Lower lobe of right lung (tissue), 2 donors: ENCODE measurements at regions not wholly inside any gene's neighbourhood (a gene's known extent, or its start where the extent isn't known, plus 50 kb on each side); places are given as distances from the start of the nearest gene placed in this dataset.
"Not testable (repeated sequence)": the region's sequence is repeated elsewhere in the genome, so short reads cannot be mapped to it uniquely, and the experiment has no call there.

Source experiments
- ATAC-seq, 2 donors: fragments of 200-7000 bp; cut with Tn5 transposase; one replicate each; pipeline ENCODE4 v1.9.1; 2020 to 2022; ENCODE audit warnings: mild to moderate bottlenecking in 2 of 2, moderate library complexity in 2 of 2
- DNase-seq: peaks from one replicate; pipeline ENCODE4 v3.0.0-alpha.2; 2020
- H3K27ac ChIP-seq: fragments of 200-600 bp; one replicate; pipeline ENCODE4 v1.8.0; 2022
- H3K27me3 ChIP-seq: fragments of 200-600 bp; one replicate; pipeline ENCODE4 v1.8.0; 2022; ENCODE audit warnings: low read depth
- H3K36me3 ChIP-seq: fragments of 200-600 bp; one replicate; pipeline ENCODE4 v1.8.0; 2022; ENCODE audit warnings: mild to moderate bottlenecking
- H3K4me1 ChIP-seq: fragments of 200-600 bp; one replicate; pipeline ENCODE4 v1.8.0; 2022
- H3K4me3 ChIP-seq: fragments of 200-600 bp; one replicate; pipeline ENCODE4 v1.8.0; 2022; ENCODE audit warnings: mild to moderate bottlenecking
- H3K9me3 ChIP-seq: fragments of 200-600 bp; one replicate; pipeline ENCODE4 v1.8.0; 2022
- intact Hi-C: fragments of 100-400 bp; cut with DNase I; formaldehyde crosslinking; loops from one replicate; pipeline ENCODE4 v1.11.0; 2022
- TF ChIP-seq, protein P1 (sequence below): fragments of 200-600 bp; IDR thresholded peaks from one replicate; pipeline ENCODE4 v1.8.0; 2022; ENCODE audit warnings: antibody characterized with exemption, mild to moderate bottlenecking
- donor health status: DM: no; HTN: yes; CAD: no; lungs with severe emphysema.

GRCh38 chr1:8121261-8122159 lies 95.4 kb upstream of the ERRFI1 start:
- intact Hi-C loops, result no loop called here
- TF ChIP-seq, protein P1, sequence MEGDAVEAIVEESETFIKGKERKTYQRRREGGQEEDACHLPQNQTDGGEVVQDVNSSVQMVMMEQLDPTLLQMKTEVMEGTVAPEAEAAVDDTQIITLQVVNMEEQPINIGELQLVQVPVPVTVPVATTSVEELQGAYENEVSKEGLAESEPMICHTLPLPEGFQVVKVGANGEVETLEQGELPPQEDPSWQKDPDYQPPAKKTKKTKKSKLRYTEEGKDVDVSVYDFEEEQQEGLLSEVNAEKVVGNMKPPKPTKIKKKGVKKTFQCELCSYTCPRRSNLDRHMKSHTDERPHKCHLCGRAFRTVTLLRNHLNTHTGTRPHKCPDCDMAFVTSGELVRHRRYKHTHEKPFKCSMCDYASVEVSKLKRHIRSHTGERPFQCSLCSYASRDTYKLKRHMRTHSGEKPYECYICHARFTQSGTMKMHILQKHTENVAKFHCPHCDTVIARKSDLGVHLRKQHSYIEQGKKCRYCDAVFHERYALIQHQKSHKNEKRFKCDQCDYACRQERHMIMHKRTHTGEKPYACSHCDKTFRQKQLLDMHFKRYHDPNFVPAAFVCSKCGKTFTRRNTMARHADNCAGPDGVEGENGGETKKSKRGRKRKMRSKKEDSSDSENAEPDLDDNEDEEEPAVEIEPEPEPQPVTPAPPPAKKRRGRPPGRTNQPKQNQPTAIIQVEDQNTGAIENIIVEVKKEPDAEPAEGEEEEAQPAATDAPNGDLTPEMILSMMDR, result no peak
- Histone ChIP-seq H3K27ac (peak overlapping the region; percentile 80), H3K9me3 (no peaks in the 10 kb centered on the region), H3K4me1 (peaks cover 48% of the 10 kb centered on the region), H3K4me3 (no peak overlapping the region), H3K27me3 (no peaks in the 10 kb centered on the region), H3K36me3 (no peaks in the 10 kb centered on the region)
- ATAC-seq (peak; percentile 89 to 95), DNase-seq (no peak)

DNA sequence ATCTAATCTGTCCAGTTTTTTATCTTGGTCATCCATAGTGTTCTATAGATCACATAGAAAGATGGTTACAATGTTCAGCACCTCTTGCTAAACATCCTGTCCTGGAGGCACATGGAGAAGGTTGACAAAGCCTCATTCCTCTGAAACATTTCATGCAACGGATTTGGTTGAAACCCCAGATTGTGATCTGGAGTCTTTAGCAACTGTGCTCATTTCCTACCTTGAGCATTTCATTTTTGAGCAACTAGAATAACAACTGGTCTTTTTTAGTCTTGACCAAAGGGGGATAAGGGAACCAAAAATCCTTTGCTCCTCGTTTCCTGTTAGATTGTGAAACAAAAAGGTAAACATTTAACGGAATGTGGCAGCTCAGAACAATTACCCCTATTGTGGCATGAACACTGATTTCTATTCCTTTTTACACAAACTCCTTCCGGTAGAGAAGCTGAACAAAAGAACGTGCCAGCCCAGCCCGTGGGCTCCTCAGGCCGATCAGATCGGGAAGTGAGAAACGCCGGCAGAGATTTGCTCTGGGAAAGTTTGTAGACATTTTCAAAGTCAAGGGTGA lies 94.7 kb upstream of the ERRFI1 start:
- Histone ChIP-seq H3K4me3 (no peak overlapping the region), H3K27ac (peak overlapping the region; percentile 80), H3K9me3 (no peaks in the 10 kb centered on the region), H3K4me1 (peaks cover 52% of the 10 kb centered on the region), H3K27me3 (no peaks in the 10 kb centered on the region), H3K36me3 (no peaks in the 10 kb centered on the region)
- TF ChIP-seq, protein P1, result no peak
- intact Hi-C loops, result no loop called here
- ATAC-seq (peak; percentile 61 to 63), DNase-seq (no peak)

GRCh38 chr1:8118736-8119135 lies 92.6 kb upstream of the ERRFI1 start:
- Histone ChIP-seq H3K27ac (peak overlapping the region; percentile 27), H3K4me1 (peaks cover 52% of the 10 kb centered on the region)
- H3K27me3 ChIP-seq, ATAC-seq, H3K4me3 ChIP-seq, intact Hi-C loops, DNase-seq, H3K36me3 ChIP-seq, H3K9me3 ChIP-seq: not testable (repeated sequence)

DNA sequence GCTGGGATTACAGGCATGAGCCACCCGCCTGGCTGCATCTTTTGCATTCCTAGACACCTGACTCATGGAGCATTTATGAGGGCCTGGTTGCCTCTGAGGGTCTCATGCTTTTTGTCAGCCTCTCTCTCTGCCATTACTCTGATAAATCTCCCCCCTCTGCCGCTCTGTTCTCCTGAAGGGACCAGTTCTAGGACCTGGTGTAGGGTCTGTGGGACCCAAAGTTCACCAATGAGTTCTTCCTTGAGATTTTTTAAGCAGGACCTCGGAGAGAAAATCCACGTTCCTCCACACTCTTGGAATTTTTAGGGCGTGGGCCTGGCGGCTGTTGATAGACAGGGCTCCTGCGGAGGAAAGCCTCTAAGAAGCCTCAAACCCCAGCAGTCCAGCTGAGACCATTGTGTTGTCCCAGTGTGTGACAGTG lies 91.9 kb upstream of the ERRFI1 start:
- TF ChIP-seq, protein P1, result no peak
- intact Hi-C loops, result no loop called here
- no peaks in the 10 kb centered on the region for H3K9me3 ChIP-seq
- peaks cover 52% of the 10 kb centered on the region for H3K4me1 ChIP-seq
- H3K27me3 ChIP-seq, result no peaks in the 10 kb centered on the region
- DNase-seq (no peak), ATAC-seq (no peak)
- peak overlapping the region; percentile 27 for H3K27ac ChIP-seq
- H3K36me3 ChIP-seq, result no peaks in the 10 kb centered on the region
- H3K4me3 ChIP-seq, result no peak overlapping the region

DNA sequence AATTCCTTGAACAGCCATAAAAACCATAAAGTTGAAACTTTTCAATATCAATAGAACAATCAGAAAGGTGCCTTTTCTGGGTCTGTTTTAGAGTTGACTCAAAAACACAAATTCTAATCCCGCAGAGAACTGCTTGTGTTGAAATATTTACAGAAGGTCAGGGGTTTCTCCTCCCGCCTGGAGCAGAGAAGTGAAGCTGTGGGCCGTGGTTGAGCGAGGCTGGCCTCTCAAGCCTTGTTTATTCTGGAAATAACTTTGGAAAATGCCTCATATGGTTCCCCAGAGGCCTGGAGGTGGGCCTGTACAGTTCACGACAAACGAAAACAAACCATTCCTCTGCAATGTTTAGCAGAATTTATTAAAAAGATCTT lies 90.8 kb upstream of the ERRFI1 start:
- H3K36me3 ChIP-seq, result no peaks in the 10 kb centered on the region
- no peaks in the 10 kb centered on the region for H3K27me3 ChIP-seq
- ATAC-seq (peak; percentile 25 to 56), DNase-seq (peak; percentile 63)
- peaks cover 44% of the 10 kb centered on the region for H3K4me1 ChIP-seq
- no peak overlapping the region for H3K4me3 ChIP-seq
- H3K27ac ChIP-seq, result peak overlapping the region; percentile 73
- intact Hi-C loops, result no loop called here
- H3K9me3 ChIP-seq, result no peaks in the 10 kb centered on the region
- TF ChIP-seq, protein P1, result no peak

DNA sequence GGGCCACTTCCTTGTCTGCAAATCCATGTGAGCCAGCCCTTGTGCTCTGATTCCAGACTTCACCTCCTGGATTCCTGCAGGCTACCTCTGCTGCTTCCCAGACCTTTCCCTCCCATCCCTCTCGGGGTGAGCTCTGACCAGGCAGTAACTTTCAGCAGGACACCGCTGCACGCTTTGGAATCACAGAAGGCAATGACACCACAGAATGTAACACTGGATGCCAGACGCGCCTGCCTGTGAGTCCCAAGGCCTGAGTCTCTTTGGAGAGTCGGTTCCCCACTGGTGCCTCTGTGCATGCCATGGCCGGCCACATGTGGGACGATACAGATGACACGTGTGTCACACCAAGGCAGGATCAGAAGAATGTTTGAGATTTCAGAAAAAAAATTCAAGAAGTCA lies 89.7 kb upstream of the ERRFI1 start:
- Histone ChIP-seq H3K27ac (peak overlapping the region; percentile 73), H3K4me1 (peaks cover 33% of the 10 kb centered on the region), H3K36me3 (no peaks in the 10 kb centered on the region), H3K9me3 (no peaks in the 10 kb centered on the region), H3K4me3 (no peak overlapping the region), H3K27me3 (no peaks in the 10 kb centered on the region)
- TF ChIP-seq, protein P1, result no peak
- intact Hi-C loops, result no loop called here
- no peak for ATAC-seq
- no peak for DNase-seq
